OCI-LY1 (cell line): ENCODE measurements at regions not wholly inside any gene's neighbourhood (a gene's known extent, or its start where the extent isn't known, plus 50 kb on each side); places are given as distances from the start of the nearest gene placed in this dataset.

Experiments
- EZH2 ChIP-seq: fragments of 200-600 bp; sonication (generic), shearing (Covaris generic); IDR thresholded peaks from 2 replicates; pipeline ENCODE4 v1.8.0; 2017; ENCODE audit warnings: borderline replicate concordance, mixed run types, mild to moderate bottlenecking, antibody characterized with exemption, low read length, moderate library complexity, mixed read lengths
- TF ChIP-seq, protein P1 (sequence below): fragments of 200-600 bp; sonication (generic), shearing (Covaris generic); IDR thresholded peaks from 2 replicates; pipeline ENCODE4 v1.5.1; 2017; ENCODE audit warnings: mild to moderate bottlenecking, antibody characterized with exemption, low read length, moderate library complexity, mixed read lengths

DNA sequence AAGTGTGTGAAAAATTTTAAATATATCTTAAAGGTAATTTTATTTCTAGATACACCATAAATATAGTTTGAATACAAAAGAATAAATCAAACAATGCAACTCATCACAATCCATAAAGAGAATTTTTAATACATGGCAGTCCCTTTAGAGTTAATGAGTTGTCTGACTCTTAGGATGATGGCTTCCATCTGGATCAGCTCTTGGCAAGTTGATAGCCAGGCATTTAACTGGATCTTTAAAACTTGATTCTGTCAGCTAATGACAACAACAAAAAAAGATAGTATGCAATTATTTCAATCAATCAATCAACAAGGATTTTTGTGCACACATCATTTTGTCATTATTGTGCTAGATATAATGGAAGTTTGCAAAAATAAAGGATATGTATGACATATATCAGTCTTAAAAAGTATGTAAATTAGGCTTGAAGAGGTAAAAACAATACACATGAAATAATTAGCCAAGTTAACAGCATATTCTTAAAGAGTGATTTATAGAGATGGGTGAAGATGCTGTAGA, 174.9 kb upstream of the PCDH18 start:
- TF ChIP-seq, protein P1, sequence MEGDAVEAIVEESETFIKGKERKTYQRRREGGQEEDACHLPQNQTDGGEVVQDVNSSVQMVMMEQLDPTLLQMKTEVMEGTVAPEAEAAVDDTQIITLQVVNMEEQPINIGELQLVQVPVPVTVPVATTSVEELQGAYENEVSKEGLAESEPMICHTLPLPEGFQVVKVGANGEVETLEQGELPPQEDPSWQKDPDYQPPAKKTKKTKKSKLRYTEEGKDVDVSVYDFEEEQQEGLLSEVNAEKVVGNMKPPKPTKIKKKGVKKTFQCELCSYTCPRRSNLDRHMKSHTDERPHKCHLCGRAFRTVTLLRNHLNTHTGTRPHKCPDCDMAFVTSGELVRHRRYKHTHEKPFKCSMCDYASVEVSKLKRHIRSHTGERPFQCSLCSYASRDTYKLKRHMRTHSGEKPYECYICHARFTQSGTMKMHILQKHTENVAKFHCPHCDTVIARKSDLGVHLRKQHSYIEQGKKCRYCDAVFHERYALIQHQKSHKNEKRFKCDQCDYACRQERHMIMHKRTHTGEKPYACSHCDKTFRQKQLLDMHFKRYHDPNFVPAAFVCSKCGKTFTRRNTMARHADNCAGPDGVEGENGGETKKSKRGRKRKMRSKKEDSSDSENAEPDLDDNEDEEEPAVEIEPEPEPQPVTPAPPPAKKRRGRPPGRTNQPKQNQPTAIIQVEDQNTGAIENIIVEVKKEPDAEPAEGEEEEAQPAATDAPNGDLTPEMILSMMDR = no peak
- no peak for TF ChIP-seq EZH2
